GM04504 (cell line): ENCODE measurements at regions not wholly inside any gene's neighbourhood (a gene's known extent, or its start where the extent isn't known, plus 50 kb on each side); places are given as distances from the start of the nearest gene placed in this dataset.

Source experiments
- DNase-seq: peaks from one replicate; pipeline ENCODE4 v3.0.0-alpha.2; 2012; ENCODE audit warnings: low read depth

DNA sequence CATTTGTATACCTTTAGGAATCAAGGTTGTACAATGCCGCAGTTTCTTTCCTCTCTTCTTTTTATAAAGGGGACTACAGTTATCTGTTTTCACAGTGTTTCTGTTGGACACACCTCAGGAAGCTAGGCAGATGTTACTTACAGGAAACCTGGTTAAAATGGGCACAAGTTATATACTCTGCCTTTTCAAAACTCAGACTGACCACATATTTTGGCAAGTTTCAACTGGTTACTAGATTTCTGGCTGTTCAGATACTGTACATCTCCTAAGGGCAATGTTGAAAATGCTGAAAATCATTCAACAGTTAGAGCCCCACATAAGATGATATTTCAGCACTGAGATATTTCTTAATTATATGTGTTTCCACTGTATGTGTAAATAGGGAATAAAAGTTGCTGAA is 92.5 kb upstream of the SLC35B3 start:
- no peak for DNase-seq

GRCh38 chr6:8526624-8527023 is 91.3 kb upstream of the SLC35B3 start:
- no peak for DNase-seq

DNA sequence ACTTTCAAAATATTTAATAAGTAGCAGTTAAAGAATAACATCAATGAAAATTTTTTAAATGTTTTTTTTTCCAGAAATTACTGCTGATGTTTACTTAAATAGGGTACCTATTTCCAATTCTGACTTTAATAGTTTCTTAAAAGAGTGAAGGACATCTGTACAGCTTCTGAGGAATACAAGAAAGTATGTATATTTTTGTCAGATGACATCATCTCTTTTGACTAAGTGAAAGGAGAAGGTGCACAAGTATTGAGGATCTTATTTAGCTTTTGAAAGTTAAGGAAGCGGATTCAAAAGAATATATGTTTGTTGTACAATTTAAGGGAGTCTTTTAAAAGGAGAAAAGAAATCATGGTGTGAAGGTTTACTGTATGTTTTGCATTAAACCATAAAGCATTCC is 90.0 kb upstream of the SLC35B3 start:
- no peak for DNase-seq

GRCh38 chr6:8513174-8513573 is 77.8 kb upstream of the SLC35B3 start:
- DNase-seq, result no peak

- DNase-seq, result no peak
Observed at GRCh38 chr6:8507286-8507685, 71.9 kb upstream of the SLC35B3 start.

DNA sequence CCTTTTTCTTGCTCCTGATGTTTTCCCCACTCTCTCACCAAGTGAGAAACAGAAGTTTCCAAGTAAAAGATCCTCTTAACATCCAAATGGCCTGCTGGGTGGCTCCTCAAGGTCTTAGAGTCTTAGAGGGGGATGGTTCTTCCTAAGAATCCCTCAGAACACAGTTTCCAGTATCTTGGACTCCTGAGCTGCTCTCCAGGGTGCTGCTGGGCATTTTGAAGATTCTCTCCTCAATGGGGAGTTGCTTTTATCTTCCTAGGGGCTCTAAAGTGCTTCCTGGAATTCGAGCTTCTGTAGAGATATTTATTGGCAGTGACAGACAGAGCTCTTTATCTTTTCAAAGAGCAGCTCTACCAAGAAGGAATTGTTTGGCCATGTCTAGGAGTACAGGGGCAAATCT is 70.8 kb upstream of the SLC35B3 start:
- DNase-seq, result no peak

- DNase-seq, result no peak
Observed at GRCh38 chr6:8499540-8499939, 64.2 kb upstream of the SLC35B3 start.

DNA sequence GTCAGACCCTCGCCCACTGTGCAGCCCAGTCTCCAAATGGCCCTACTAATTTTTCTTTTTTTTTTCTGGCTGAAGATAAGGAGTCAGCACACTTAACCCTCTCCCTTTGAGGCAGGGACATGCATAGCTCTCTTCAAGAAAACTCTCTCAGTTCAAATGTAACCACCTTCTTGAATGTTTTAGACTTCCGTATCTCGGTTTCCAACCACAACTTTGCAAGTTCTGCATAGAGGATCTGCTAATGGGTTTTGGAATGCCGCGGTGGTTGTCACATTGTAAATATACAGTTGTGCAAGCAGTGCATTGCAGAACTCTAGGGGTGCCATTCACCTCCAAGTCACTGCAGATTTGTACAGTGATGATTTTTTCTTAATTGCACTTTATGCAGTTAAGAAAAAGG is 59.4 kb upstream of the SLC35B3 start:
- DNase-seq, result no peak

DNA sequence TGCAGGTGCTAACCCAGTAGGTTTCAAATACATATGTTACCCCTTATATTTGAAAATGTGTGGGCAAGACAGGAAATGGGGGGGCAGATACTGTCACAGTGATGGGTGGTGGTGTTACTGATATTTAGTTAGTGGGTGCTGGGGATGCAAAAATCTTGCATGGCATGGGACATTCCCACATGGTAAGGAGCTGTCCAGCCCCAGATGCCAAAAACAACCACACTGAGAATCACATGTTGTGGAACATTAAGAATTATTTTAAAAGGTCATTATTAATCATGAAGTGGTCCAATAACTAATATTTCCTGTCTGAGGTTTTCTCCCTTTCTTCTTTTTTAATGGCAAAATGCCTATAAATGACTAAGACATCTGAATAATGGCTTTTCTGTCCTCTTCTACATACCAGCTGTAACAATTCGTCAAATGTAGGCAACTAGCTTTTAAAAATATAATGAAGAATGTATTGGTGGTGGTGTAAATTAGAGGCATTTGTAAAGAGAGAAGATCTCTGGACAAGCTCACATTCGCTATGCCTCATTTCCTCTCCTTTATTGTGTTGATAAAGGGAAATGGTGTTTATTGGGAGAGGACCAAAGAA is 57.3 kb upstream of the SLC35B3 start:
- no peak for DNase-seq
